GM21526 (cell line): ENCODE measurements at regions not wholly inside any gene's neighbourhood (a gene's known extent, or its start where the extent isn't known, plus 50 kb on each side); places are given as distances from the start of the nearest gene placed in this dataset.

Experiments
- ATAC-seq: cut with Tn5 transposase; IDR thresholded peaks from one replicate; pipeline ENCODE4 v1.9.1; 2021; ENCODE audit warnings: moderate library complexity; ENCODE audit not compliant: unreplicated experiment, low FRiP score

GRCh38 chr9:104417296-104417695 lies 86.8 kb upstream of the OR13F1 start:
- no peak for ATAC-seq

DNA sequence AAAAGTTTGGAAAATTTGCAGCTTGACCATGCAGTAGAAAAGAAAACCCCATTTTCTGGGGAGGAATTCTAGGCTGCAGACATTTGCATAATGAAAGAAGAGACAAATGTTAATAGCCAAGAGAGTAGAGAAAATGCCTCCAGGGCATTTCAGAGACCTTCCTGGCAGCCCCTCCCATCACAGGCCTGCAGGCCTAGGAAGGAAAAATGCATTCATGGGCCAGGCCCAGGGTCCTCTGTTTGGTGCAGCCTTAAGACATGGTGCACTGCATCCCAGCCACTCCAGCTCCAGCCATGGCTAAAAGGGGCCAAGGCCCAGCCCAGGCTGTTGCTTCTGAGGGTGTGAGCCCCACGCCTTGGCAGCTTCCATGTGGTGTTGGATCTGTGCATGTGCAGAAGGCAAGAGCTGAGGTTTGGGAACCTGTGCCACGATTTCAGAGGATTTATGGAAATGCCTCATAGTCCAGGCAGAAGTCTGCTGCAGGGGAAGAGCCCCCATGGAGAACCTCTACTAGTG lies 75.0 kb upstream of the OR13F1 start:
- no peak for ATAC-seq

DNA sequence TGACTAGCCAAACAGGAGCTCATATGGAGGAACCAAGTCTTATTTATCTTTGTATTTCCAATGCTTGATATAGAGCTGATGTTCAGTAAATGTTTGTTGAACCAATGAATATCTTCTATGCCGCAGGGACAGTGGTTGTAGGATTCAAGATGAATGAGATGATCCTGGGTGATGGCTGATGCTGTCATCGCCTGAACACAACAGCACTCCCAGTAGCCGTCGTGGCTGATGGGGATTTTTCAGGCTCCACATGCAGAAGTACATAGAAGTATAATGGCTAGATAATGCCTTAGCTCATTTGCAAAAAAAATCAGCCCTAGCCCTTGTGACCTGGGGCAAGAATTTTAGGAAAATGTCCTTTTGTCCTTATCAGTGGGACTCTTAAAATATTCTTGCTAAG lies 69.0 kb upstream of the OR13F1 start:
- no peak for ATAC-seq

GRCh38 chr9:104448036-104448435 lies 56.0 kb upstream of the OR13F1 start:
- no peak for ATAC-seq
